Activated CD4-positive, alpha-beta T cell treated with anti-CD3 and anti-CD28 coated beads, Interleukin-2, amount 50 U/mL, for 1 hour (primary cell): ENCODE measurements at regions not wholly inside any gene's neighbourhood (a gene's known extent, or its start where the extent isn't known, plus 50 kb on each side); places are given as distances from the start of the nearest gene placed in this dataset.

ENCODE experiments used
- DNase-seq: peaks from one replicate; pipeline ENCODE4 v3.0.0-alpha.2; 2020

- DNase-seq, result no peak
Observed at GRCh38 chr10:85250304-85250703, 921.9 kb downstream of the CCSER2 start.

GRCh38 chr10:85256481-85256880 is 928.1 kb downstream of the CCSER2 start:
- DNase-seq, result no peak

- no peak for DNase-seq
Observed at GRCh38 chr10:85259908-85260307, 931.5 kb downstream of the CCSER2 start.

GRCh38 chr10:85262992-85263391 is 934.6 kb downstream of the CCSER2 start:
- no peak for DNase-seq

GRCh38 chr10:85265121-85265520 is 936.7 kb downstream of the CCSER2 start:
- no peak for DNase-seq

GRCh38 chr10:85266808-85267207 is 938.4 kb downstream of the CCSER2 start:
- DNase-seq, result no peak

- DNase-seq, result no peak
Observed at GRCh38 chr10:85280014-85280413, 951.6 kb downstream of the CCSER2 start.

- no peak for DNase-seq
Observed at GRCh38 chr10:85284778-85285770, 956.7 kb downstream of the CCSER2 start.

- DNase-seq, result no peak
Observed at GRCh38 chr10:85293483-85293882, 965.1 kb downstream of the CCSER2 start.

- DNase-seq, result no peak
Observed at GRCh38 chr10:85311613-85312337, 983.4 kb downstream of the CCSER2 start.

- DNase-seq, result no peak
Observed at GRCh38 chr10:85315657-85316056, 987.3 kb downstream of the CCSER2 start.

- DNase-seq, result no peak
Observed at GRCh38 chr10:85316276-85316675, 987.9 kb downstream of the CCSER2 start.

GRCh38 chr10:85317827-85318226 is 989.4 kb downstream of the CCSER2 start:
- no peak for DNase-seq

GRCh38 chr10:85318809-85319807 is 990.7 kb downstream of the CCSER2 start:
- DNase-seq, result no peak

GRCh38 chr10:85319826-85320225 is 991.4 kb downstream of the CCSER2 start:
- DNase-seq, result no peak

- DNase-seq, result no peak
Observed at GRCh38 chr10:85333594-85333993, 1005.2 kb downstream of the CCSER2 start.

- no peak for DNase-seq
Observed at GRCh38 chr10:85362401-85362800, 1004.2 kb downstream of the GRID1 start.

- DNase-seq, result no peak
Observed at GRCh38 chr10:85377029-85377806, 989.4 kb downstream of the GRID1 start.

GRCh38 chr10:85379338-85379737 is 987.3 kb downstream of the GRID1 start:
- no peak for DNase-seq

- no peak for DNase-seq
Observed at GRCh38 chr10:85400981-85401695, 965.5 kb downstream of the GRID1 start.

- no peak for DNase-seq
Observed at GRCh38 chr10:85402541-85402940, 964.1 kb downstream of the GRID1 start.
